ENCODE measurements at regions not wholly inside any gene's neighbourhood (a gene's known extent, or its start where the extent isn't known, plus 50 kb on each side); places are given as distances from the start of the nearest gene placed in this dataset.
A peak's percentile ranks its signal among the peaks of the same experiment; 100 is the strongest.

DNA sequence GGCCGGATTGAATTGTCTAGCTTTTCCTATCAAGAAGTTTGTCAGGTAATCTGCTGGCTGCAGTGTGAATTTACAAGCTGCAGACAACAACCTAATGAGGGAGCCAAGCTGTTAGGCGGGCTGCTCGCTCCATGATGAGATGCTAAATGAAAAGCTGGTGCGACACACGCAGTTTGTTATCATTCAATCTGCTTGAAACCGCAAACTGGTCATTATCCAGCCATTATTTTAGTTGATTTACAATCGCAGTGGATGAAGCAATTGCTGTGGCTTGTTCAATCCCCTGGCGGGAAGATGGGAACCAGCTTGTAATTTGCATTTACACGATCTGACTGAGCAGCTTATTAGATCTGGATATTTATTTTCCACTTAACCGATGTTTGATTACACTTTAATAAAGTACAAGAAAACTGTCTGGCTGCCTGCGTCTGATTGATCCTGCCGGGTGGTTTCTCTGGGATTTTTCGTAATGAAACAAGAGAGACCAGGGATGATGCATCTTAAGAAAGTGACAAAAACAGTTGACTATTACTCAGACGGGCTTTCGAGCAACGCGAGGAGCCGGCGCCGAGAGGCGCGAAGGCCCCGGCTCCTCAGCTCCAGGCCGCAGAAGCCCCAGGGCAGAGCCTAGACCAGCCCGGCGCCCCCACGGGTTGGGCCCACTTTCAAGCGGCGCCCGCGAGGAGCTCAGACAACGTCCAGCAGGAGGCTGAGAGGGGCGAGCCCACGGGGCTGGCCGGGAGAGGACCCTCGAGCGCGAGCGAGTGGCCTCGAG is 118.0 kb upstream of the BARHL2 start:
- no peaks in the 10 kb centered on the region for H3K36me3 ChIP-seq
- intact Hi-C loops (cut with DNase I), result no loop called here
- TF ChIP-seq, protein P1, sequence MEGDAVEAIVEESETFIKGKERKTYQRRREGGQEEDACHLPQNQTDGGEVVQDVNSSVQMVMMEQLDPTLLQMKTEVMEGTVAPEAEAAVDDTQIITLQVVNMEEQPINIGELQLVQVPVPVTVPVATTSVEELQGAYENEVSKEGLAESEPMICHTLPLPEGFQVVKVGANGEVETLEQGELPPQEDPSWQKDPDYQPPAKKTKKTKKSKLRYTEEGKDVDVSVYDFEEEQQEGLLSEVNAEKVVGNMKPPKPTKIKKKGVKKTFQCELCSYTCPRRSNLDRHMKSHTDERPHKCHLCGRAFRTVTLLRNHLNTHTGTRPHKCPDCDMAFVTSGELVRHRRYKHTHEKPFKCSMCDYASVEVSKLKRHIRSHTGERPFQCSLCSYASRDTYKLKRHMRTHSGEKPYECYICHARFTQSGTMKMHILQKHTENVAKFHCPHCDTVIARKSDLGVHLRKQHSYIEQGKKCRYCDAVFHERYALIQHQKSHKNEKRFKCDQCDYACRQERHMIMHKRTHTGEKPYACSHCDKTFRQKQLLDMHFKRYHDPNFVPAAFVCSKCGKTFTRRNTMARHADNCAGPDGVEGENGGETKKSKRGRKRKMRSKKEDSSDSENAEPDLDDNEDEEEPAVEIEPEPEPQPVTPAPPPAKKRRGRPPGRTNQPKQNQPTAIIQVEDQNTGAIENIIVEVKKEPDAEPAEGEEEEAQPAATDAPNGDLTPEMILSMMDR (IDR thresholded peaks at IDR 0.05), result no peak
- no peak for TF ChIP-seq POLR2A (IDR thresholded peaks at IDR 0.05)
- peak overlapping the region in 1 of 3 donors; percentile 16 for H3K4me3 ChIP-seq (replicated peaks in 1 of 3)
- H3K9me3 ChIP-seq, result no peaks in the 10 kb centered on the region
- no peak for DNase-seq
- H3K27me3 ChIP-seq, result peaks cover 12% of the 10 kb centered on the region
- peaks cover 13 to 17% of the 10 kb centered on the region in 2 donors for H3K4me1 ChIP-seq
- no peak overlapping the region for H3K27ac ChIP-seq
- WGBS, 2 donors, result 11 to 12% methylated on average over 29 to 39 of the region's 40 CpGs

DNA sequence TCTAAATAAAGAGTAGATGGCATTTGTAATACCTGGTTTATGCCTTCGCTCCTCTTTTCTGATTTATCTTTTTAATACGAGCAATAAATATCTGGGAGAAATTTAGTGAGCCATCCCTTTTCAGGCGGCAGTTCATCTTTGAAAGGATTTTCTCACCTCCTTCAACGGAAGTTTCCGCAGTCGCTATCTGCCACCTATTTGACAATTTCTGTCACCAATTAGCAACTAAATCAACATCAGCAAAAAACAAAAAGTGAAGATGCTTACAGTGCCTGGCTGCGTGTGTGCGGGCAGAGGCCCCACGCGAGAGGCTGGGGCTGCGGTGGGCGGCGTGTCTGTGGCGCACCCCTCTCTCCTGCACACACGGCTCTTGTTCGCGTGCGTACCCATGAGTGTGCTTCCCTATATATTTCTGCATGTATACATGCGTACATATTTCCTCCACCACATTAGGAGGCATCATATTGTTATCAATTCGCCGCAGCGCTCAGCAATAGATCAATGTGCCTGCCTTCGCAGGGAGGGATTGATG is 117.3 kb upstream of the BARHL2 start:
- Histone ChIP-seq H3K27me3 (peaks cover 12% of the 10 kb centered on the region), H3K27ac (no peak overlapping the region), H3K4me3 (replicated peaks in 1 of 3) (no peak overlapping the region), H3K4me1 (peaks cover 13 to 17% of the 10 kb centered on the region in 2 donors), H3K36me3 (no peaks in the 10 kb centered on the region), H3K9me3 (no peaks in the 10 kb centered on the region)
- no peak for DNase-seq
- 15 to 16% methylated on average over 22 to 23 of the region's 23 CpGs for WGBS, 2 donors
- TF ChIP-seq, protein P1 (IDR thresholded peaks at IDR 0.05), result no peak
- TF ChIP-seq POLR2A (IDR thresholded peaks at IDR 0.05), result no peak
- intact Hi-C loops (cut with DNase I), result no loop called here

DNA sequence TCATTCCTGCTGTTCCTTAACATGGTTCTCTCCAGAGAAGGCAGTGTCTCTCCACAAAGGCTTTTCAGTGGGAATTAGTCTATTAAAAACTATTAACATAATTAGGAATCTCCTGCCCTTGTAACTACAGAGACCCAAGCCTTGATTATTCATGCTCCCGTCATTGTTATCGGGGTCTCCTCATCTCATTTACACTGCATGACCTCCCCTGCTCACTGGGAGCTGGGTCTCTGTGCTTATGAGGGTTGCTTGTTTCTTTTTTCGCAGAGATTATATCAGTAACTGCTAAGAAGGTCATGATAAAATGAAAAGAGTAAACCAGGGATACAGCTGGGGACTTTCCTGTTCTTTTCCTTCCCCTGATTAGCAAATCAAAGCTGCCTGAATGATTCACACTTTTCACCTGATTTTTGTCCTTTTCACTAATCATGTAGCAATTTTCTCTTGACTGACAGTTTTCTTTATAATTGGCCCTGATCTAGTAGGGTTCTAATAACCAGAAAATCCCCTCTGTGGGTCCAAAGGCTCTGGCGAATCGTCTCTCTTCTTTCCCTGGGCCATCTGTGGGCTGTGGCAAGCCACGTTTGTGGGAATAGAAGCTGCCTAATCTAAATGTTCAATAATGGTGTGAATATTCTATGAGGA is 116.5 kb upstream of the BARHL2 start:
- Histone ChIP-seq H3K4me1 (peaks cover 13 to 17% of the 10 kb centered on the region in 2 donors), H3K9me3 (no peaks in the 10 kb centered on the region), H3K4me3 (replicated peaks in 1 of 3) (no peak overlapping the region), H3K27me3 (peaks cover 12% of the 10 kb centered on the region), H3K36me3 (no peaks in the 10 kb centered on the region), H3K27ac (no peak overlapping the region)
- no peak for DNase-seq
- intact Hi-C loops (cut with DNase I), result no loop called here
- TF ChIP-seq POLR2A (IDR thresholded peaks at IDR 0.05), result no peak
- TF ChIP-seq, protein P1 (IDR thresholded peaks at IDR 0.05), result no peak
- 42 to 44% methylated on average over 6 of the region's 6 CpGs for WGBS, 2 donors

DNA sequence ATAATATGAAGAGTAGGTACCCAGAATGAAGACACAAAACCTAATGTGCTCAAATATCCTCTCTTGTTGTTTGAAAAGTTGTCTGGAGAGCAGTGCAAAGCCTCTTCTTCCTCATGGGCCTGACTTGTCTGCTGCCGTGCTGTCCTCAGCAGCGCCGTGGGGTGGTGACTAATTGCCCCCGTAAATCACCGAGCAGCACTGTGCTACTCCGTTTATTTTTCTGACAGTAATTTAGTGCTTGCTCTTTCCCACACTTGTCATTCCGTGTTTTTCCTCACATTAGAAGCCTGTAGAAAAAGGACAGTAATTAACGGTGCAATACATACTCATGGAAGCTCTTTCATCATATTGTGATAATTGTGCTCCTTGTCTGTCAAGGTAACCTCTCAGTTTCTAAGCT is 114.8 kb upstream of the BARHL2 start:
- DNase-seq, result no peak
- intact Hi-C loops (cut with DNase I), result no loop called here
- no peak for TF ChIP-seq POLR2A (IDR thresholded peaks at IDR 0.05)
- TF ChIP-seq, protein P1 (IDR thresholded peaks at IDR 0.05), result no peak
- Histone ChIP-seq H3K4me3 (replicated peaks in 1 of 3) (no peak overlapping the region), H3K27ac (no peak overlapping the region), H3K36me3 (no peaks in the 10 kb centered on the region), H3K9me3 (no peaks in the 10 kb centered on the region), H3K4me1 (peaks cover 13 to 17% of the 10 kb centered on the region in 2 donors), H3K27me3 (peaks cover 12% of the 10 kb centered on the region)
- WGBS, 2 donors, result 42 to 43% methylated on average over 8 of the region's 8 CpGs

DNA sequence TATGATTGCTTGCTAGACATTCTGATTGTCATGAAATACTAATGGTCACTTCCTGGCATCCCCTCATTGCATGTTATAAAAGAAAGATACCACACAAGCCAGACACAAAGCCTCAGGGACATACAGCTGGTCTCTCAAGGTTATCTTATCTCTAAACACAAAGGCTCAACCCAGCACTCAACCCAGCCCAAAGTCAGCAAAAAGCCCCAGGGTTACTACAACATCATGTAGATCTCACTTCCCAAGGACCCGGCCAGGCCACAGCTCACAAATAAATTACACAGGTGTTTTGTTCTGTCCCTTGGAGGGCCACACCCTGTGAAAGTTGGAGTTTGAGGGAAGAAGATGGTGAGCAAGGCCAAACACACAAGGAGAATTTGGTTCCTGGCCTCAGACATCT is 109.7 kb upstream of the BARHL2 start:
- Histone ChIP-seq H3K9me3 (no peaks in the 10 kb centered on the region), H3K4me3 (replicated peaks in 1 of 3) (no peak overlapping the region), H3K27ac (no peak overlapping the region), H3K36me3 (no peaks in the 10 kb centered on the region), H3K27me3 (no peaks in the 10 kb centered on the region), H3K4me1 (no peaks in the 10 kb centered on the region)
- DNase-seq, result no peak
- WGBS, 2 donors, result 27 to 33% methylated on average over 1 of the region's 1 CpG
- intact Hi-C loops (cut with DNase I), result no loop called here
- TF ChIP-seq POLR2A (IDR thresholded peaks at IDR 0.05), result no peak
- TF ChIP-seq, protein P1 (IDR thresholded peaks at IDR 0.05), result no peak

Data from thyroid gland (tissue), 4 donors.